ENCODE measurements at regions not wholly inside any gene's neighbourhood (a gene's known extent, or its start where the extent isn't known, plus 50 kb on each side); places are given as distances from the start of the nearest gene placed in this dataset.
"Not testable (repeated sequence)": the region's sequence is repeated elsewhere in the genome, so short reads cannot be mapped to it uniquely, and the experiment has no call there.

GRCh38 chr12:28781671-28782652, 367.1 kb upstream of the FAR2 start:
- in situ Hi-C loops (cut with HindIII; ENCODE audit: low sequenced_read_pairs) = no loop called here
- DNase-seq (ENCODE audit: low read depth, low spot score) = no peak
- TF ChIP-seq, protein P1, sequence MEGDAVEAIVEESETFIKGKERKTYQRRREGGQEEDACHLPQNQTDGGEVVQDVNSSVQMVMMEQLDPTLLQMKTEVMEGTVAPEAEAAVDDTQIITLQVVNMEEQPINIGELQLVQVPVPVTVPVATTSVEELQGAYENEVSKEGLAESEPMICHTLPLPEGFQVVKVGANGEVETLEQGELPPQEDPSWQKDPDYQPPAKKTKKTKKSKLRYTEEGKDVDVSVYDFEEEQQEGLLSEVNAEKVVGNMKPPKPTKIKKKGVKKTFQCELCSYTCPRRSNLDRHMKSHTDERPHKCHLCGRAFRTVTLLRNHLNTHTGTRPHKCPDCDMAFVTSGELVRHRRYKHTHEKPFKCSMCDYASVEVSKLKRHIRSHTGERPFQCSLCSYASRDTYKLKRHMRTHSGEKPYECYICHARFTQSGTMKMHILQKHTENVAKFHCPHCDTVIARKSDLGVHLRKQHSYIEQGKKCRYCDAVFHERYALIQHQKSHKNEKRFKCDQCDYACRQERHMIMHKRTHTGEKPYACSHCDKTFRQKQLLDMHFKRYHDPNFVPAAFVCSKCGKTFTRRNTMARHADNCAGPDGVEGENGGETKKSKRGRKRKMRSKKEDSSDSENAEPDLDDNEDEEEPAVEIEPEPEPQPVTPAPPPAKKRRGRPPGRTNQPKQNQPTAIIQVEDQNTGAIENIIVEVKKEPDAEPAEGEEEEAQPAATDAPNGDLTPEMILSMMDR (IDR thresholded peaks at IDR 0.05; ENCODE audit: low read depth, low read length) = no peak
- H3K4me3 ChIP-seq (ENCODE audit: low read depth, low read length) = no peak overlapping the region

GRCh38 chr12:28782812-28783211, 366.3 kb upstream of the FAR2 start:
- H3K4me3 ChIP-seq (ENCODE audit: low read depth, low read length) = no peak overlapping the region
- DNase-seq (ENCODE audit: low read depth, low spot score) = no peak
- TF ChIP-seq, protein P1 (IDR thresholded peaks at IDR 0.05; ENCODE audit: low read depth, low read length) = no peak
- in situ Hi-C loops (cut with HindIII; ENCODE audit: low sequenced_read_pairs) = no loop called here

DNA sequence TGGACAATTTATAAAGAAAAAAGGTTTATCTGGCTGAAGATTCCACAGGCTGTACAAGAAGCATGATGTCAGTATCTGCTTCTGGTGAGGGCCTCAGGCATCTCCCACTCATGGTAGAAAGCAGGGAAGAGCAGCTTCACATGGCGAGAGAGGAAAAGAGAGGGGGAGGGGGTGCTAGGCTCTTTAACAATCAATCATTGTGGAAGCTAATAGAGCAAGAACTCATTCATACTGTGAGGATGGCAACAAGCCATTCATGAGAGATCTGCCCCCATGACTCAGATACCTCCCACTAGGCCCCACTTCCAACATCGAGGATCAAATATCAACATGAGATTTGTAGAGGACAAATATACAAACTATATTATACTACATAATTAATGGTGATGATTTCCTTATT, 361.9 kb upstream of the FAR2 start:
- TF ChIP-seq, protein P1 (IDR thresholded peaks at IDR 0.05; ENCODE audit: low read depth, low read length) = no peak
- peak; percentile 83 for DNase-seq (ENCODE audit: low read depth, low spot score)
- in situ Hi-C loops (cut with HindIII; ENCODE audit: low sequenced_read_pairs) = no loop called here

DNA sequence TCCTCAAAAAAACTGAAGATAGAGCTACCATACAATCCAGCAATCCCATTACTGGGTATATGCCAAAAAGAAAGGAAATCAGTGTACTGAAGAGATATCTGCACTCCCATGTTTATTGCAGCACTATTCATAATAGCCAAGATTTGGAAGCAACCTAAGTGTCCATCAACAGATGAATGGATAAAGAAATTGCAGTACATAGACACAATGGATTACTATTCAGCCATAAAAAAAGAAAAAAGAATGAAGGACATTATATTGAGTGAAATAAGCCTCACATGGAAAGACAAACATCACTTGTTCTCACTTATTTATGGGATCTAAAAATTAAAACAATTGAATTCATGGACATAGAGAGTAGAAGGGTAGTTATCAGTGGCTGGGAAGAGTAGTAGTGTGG, 360.8 kb upstream of the FAR2 start:
- H3K4me3 ChIP-seq (ENCODE audit: low read depth, low read length); DNase-seq (ENCODE audit: low read depth, low spot score); in situ Hi-C loops (cut with HindIII; ENCODE audit: low sequenced_read_pairs): not testable (repeated sequence)

More for the DNA sequence above, 361.9 kb upstream of the FAR2 start:
- H3K4me3 ChIP-seq (ENCODE audit: low read depth, low read length) = no peak overlapping the region

DNA sequence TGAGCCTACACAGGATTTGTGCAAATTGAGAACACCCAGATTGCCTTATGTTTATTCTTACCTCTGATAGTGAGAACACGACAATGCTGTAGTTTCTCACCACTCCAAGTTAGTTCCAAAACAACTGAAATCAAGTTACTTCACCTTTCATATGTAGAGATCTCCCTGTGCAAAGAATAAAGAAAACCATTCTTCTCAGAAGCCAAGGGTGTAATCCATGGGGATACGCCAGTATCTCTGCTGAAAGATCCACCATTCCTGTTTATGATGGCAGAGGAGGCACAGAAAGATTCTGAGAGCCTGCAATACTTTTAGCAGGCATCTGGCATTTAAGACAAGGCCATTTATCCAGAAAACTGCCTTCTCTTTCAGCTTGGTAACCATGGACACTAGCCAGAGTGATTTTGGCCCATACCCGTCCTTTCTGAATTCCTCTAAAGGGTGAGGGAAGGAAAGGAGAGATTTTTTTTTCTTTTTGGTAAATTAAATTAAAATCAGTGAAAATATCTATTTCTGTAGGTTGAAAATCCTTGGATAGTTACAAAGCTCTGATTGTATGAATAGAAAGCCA, 355.4 kb upstream of the FAR2 start:
- H3K4me3 ChIP-seq (ENCODE audit: low read depth, low read length) = no peak overlapping the region
- DNase-seq (ENCODE audit: low read depth, low spot score) = no peak
- TF ChIP-seq, protein P1 (IDR thresholded peaks at IDR 0.05; ENCODE audit: low read depth, low read length) = no peak
- in situ Hi-C loops (cut with HindIII; ENCODE audit: low sequenced_read_pairs) = no loop called here

DNA sequence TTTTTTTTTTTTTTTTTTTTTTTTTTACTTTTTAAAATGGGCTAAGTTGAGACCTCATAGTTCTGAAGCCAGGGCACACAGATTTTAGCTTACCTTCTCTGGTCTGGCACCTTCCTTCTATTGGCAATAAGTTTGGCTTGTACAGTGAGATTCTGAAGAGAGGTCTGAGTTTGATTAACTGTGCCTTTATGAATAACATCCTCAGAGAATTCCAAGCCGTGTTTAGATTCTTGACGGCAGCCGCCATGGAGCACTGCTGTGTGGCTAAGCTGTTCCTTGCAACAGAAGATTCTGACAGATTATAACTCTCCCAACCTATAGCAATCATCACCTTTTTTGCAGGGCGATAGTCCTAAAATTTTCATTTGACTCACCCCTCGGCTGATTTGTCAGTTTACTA, 354.9 kb upstream of the FAR2 start:
- in situ Hi-C loops (cut with HindIII; ENCODE audit: low sequenced_read_pairs) = no loop called here
- peak; percentile 6 for DNase-seq (ENCODE audit: low read depth, low spot score)
- H3K4me3 ChIP-seq (ENCODE audit: low read depth, low read length) = no peak overlapping the region
- TF ChIP-seq, protein P1 (IDR thresholded peaks at IDR 0.05; ENCODE audit: low read depth, low read length) = no peak

DNA sequence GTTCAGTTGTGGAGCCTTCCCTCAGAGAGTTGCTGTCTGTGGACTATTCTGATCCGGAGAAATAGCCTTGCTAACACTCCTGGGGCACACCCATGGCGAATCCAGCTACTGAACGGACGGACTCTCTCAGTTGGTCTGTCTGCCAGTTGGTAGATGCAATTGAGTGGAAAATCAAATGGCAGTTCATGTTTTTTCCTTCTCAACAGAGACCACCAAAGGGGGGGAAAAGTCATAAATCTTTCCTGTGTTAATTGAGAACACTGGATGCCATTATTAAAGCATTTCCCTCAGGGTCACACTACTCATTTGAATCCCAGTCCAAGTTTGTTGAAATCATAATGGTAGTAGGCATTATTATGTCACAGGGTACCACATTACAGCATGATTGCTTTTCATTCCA, 354.3 kb upstream of the FAR2 start:
- no peak overlapping the region for H3K4me3 ChIP-seq (ENCODE audit: low read depth, low read length)
- DNase-seq (ENCODE audit: low read depth, low spot score) = no peak
- in situ Hi-C loops (cut with HindIII; ENCODE audit: low sequenced_read_pairs) = no loop called here
- TF ChIP-seq, protein P1 (IDR thresholded peaks at IDR 0.05; ENCODE audit: low read depth, low read length) = no peak
